ENCODE measurements at regions not wholly inside any gene's neighbourhood (a gene's known extent, or its start where the extent isn't known, plus 50 kb on each side); places are given as distances from the start of the nearest gene placed in this dataset.

- TF ChIP-seq, protein P1, sequence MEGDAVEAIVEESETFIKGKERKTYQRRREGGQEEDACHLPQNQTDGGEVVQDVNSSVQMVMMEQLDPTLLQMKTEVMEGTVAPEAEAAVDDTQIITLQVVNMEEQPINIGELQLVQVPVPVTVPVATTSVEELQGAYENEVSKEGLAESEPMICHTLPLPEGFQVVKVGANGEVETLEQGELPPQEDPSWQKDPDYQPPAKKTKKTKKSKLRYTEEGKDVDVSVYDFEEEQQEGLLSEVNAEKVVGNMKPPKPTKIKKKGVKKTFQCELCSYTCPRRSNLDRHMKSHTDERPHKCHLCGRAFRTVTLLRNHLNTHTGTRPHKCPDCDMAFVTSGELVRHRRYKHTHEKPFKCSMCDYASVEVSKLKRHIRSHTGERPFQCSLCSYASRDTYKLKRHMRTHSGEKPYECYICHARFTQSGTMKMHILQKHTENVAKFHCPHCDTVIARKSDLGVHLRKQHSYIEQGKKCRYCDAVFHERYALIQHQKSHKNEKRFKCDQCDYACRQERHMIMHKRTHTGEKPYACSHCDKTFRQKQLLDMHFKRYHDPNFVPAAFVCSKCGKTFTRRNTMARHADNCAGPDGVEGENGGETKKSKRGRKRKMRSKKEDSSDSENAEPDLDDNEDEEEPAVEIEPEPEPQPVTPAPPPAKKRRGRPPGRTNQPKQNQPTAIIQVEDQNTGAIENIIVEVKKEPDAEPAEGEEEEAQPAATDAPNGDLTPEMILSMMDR (IDR thresholded peaks at IDR 0.05) = no peak
- H3K36me3 ChIP-seq = no peaks in the 10 kb centered on the region
- H3K27ac ChIP-seq = no peak overlapping the region
- no peak for ATAC-seq
- no peak for DNase-seq
- H3K4me3 ChIP-seq = no peak overlapping the region
- no peaks in the 10 kb centered on the region for H3K27me3 ChIP-seq
- H3K4me1 ChIP-seq = no peaks in the 10 kb centered on the region
- no peaks in the 10 kb centered on the region for H3K9me3 ChIP-seq
- intact Hi-C loops (cut with DNase I) = no loop called here
Measured at GRCh38 chr17:63029541-63029940, 63.5 kb downstream of the TANC2 start.

DNA sequence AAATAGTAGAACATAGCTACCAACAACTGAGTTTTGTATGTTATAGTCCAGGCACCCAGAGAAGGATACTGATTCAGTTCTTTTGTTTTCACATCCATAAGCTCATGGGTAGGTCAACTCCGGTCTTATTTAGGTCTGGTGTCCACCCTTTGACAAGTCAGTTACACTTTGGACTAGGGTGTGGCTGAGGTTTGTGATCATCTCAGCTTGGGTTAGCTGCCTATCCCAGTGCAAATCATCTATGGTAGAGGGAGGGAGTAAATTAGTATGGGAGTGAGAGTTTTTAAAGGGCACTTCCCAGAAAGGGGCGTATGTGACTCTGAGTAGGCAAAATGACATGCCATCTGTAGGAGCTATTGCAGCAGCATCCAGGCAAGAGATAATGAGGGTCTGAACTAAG, 66.1 kb downstream of the TANC2 start:
- H3K4me3 ChIP-seq = no peak overlapping the region
- H3K36me3 ChIP-seq = no peaks in the 10 kb centered on the region
- no peak overlapping the region for H3K27ac ChIP-seq
- H3K27me3 ChIP-seq = no peaks in the 10 kb centered on the region
- intact Hi-C loops (cut with DNase I) = no loop called here
- H3K4me1 ChIP-seq = no peaks in the 10 kb centered on the region
- no peaks in the 10 kb centered on the region for H3K9me3 ChIP-seq
- ATAC-seq (no peak), DNase-seq (no peak)
- TF ChIP-seq, protein P1 (IDR thresholded peaks at IDR 0.05) = no peak

DNA sequence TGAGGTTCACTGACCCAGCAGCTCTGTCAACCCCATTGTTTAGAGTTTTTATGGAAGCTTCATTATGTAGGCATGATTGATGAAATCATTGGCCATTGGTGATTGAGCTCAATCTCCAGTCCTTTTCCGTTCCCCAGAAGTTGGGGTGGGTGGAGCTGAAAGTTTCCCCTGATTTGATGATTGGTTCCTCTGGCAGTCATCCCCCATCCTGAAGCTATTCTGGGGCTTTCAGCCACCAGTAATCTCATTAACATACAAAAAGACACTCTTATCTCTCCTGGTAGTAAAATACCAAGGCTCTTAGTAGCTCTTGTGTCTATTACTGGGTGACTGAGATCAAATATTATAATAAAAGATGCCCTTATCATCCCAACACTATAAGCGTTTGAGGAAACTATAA, 67.1 kb downstream of the TANC2 start:
- ATAC-seq (no peak), DNase-seq (no peak)
- Histone ChIP-seq H3K27ac (no peak overlapping the region), H3K27me3 (no peaks in the 10 kb centered on the region), H3K4me1 (no peaks in the 10 kb centered on the region), H3K9me3 (no peaks in the 10 kb centered on the region), H3K4me3 (no peak overlapping the region), H3K36me3 (no peaks in the 10 kb centered on the region)
- intact Hi-C loops (cut with DNase I) = no loop called here
- TF ChIP-seq, protein P1 (IDR thresholded peaks at IDR 0.05) = no peak

DNA sequence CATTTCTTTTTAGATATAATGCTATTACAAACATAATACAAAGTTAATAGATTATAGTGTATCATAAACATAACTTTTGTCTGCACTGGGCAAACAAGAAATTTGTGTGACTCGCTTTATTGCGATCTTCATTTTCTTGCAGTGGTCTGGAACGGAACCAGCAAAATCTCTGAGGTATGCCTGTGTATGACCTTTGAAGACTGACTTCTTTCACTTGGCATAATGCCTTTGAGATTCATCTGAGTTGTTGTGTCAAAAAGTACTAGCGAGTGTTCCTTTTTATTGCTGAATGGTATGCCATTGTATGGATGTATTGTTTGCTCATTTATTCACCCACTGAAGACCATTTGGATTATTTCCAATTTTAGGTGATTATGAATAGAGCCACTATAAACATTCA, 69.2 kb downstream of the TANC2 start:
- no peak overlapping the region for H3K27ac ChIP-seq
- intact Hi-C loops (cut with DNase I) = no loop called here
- TF ChIP-seq, protein P1 (IDR thresholded peaks at IDR 0.05) = no peak
- DNase-seq (no peak), ATAC-seq (no peak)
- H3K27me3 ChIP-seq = no peaks in the 10 kb centered on the region
- peaks cover 0 to 14% of the 10 kb centered on the region in 2 donors for H3K4me1 ChIP-seq
- no peak overlapping the region for H3K4me3 ChIP-seq
- H3K36me3 ChIP-seq = no peaks in the 10 kb centered on the region
- H3K9me3 ChIP-seq = no peaks in the 10 kb centered on the region

DNA sequence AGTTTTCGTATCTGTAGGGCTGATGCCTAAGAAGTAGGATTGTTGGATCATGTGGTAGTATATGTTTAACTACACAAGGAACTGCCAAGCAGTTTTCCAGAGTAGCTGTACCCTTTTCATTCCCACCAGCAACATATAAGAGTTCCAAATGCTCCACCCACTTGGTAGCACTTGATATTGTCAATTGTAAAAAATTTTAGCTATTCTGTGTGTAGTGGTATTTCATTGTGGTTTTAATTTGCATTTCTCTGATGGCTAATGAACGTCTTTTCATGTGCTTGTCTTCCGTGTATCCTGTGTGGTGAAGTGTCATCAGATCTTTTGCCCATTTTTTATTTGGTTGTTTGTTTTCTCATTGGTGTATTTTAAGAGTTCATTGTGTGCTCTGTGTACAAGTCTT, 69.7 kb downstream of the TANC2 start:
- H3K36me3 ChIP-seq = no peaks in the 10 kb centered on the region
- no peak overlapping the region for H3K27ac ChIP-seq
- intact Hi-C loops (cut with DNase I) = no loop called here
- H3K27me3 ChIP-seq = no peaks in the 10 kb centered on the region
- DNase-seq (no peak), ATAC-seq (no peak)
- TF ChIP-seq, protein P1 (IDR thresholded peaks at IDR 0.05) = no peak
- no peaks in the 10 kb centered on the region for H3K9me3 ChIP-seq
- H3K4me1 ChIP-seq = peaks cover 0 to 14% of the 10 kb centered on the region in 2 donors
- H3K4me3 ChIP-seq = no peak overlapping the region

All from left lung (tissue), 4 donors.